GM12865 (cell line): ENCODE measurements at regions not wholly inside any gene's neighbourhood (a gene's known extent, or its start where the extent isn't known, plus 50 kb on each side); places are given as distances from the start of the nearest gene placed in this dataset.

Experiments
- DNase-seq: peaks from one replicate; pipeline ENCODE4 v3.0.0; 2010; ENCODE audit warnings: low read depth
- H3K4me3 ChIP-seq: 2 replicates; pipeline ENCODE4 v1.5.1; 2011; ENCODE audit warnings: mild to moderate bottlenecking, low read depth, low read length, control low read depth
- TF ChIP-seq, protein P1 (sequence below): IDR thresholded peaks from 2 replicates; pipeline ENCODE4 v1.5.1; 2011; ENCODE audit warnings: low read length, control low read depth, low read depth, inconsistent platforms; ENCODE audit not compliant: insufficient read depth; ENCODE audit errors: missing control alignments

DNA sequence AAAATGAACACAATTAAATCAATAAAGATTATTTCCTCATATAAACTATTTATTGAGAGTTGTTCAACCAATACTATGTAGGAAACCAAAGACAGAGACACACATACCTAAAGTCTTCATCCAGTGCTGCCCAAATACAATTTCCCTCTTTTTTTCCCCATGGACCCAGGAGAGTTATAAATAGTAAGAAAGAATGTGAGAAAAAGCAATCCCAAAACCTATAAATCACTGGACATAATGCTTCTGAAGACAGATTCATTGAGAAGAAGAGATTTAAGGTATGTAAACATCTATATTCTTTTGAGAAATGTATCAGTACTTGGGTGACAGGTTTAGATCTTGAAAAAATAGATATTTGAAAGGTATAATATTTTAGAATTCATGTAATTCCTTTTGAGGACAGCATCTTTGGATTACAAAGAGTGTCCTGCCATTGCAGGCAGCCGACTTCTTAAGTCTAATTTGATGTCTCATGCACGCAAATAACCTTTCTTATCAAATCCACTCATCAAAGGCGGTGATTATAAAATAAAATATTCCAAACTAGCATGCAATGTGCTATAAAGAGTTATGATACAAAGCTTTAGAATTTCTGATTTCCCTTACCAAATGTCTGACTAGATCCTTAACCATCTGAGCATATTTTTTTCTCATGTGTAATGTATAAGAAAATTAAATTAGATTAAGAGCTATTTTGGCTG is 739.4 kb downstream of the LIG4 start:
- no peak for DNase-seq
- TF ChIP-seq, protein P1, sequence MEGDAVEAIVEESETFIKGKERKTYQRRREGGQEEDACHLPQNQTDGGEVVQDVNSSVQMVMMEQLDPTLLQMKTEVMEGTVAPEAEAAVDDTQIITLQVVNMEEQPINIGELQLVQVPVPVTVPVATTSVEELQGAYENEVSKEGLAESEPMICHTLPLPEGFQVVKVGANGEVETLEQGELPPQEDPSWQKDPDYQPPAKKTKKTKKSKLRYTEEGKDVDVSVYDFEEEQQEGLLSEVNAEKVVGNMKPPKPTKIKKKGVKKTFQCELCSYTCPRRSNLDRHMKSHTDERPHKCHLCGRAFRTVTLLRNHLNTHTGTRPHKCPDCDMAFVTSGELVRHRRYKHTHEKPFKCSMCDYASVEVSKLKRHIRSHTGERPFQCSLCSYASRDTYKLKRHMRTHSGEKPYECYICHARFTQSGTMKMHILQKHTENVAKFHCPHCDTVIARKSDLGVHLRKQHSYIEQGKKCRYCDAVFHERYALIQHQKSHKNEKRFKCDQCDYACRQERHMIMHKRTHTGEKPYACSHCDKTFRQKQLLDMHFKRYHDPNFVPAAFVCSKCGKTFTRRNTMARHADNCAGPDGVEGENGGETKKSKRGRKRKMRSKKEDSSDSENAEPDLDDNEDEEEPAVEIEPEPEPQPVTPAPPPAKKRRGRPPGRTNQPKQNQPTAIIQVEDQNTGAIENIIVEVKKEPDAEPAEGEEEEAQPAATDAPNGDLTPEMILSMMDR: no peak
- H3K4me3 ChIP-seq: no peak overlapping the region

DNA sequence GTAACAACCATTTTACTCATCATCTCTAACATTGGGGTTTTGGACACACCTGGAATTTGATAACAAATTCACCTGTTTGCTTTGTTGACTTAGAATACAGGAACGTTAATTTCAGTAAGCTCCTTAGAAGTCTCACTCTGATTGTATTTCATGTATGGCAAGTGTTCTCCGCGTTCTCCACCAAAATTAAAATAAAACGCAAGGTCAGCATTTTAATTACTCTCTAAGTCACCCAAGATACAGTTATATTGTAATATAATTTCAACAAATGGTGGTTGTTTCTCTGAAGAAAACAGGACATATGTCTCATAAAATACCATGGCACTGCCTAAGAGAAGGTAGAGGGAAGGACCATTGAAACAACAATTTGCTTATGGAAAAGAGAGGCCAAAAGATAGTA is 742.1 kb downstream of the LIG4 start:
- TF ChIP-seq, protein P1: no peak
- no peak overlapping the region for H3K4me3 ChIP-seq
- DNase-seq: no peak

DNA sequence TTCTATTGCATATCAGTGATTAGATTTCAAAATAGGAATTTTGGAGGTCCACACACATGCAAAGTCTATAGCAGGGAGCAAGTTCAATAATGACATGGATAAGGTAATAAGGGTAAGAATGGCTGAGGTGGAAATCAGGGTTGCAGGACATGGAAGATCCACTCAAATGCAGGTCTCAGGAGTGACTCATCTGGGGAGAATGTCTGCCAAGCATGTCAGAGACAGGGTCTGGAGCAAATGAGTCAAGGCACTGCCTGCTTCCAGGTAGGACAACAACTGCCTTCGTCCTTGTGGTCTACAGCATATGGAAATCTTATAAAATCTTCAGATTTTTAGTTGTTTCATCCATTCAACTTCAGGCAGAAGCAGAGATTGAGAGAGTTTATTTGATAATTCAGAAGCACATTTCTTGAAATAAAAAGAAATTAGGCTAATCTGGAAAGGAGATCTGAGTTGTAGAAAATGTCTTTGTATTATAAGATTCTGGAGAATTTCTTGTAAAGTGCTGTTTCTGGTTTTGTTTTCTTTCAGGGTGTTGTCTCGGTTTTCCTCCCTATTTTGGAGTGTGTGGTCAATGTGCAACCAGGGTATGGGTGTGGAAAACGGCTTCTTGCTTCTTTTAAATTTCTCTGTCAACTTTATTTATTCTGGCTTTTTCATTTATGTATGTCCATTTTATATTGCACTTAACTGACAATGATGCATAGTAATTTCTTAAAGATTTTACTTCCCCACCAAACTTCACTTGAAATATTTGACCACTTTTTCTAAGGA is 748.8 kb downstream of the LIG4 start:
- TF ChIP-seq, protein P1: no peak
- DNase-seq: no peak
- no peak overlapping the region for H3K4me3 ChIP-seq

DNA sequence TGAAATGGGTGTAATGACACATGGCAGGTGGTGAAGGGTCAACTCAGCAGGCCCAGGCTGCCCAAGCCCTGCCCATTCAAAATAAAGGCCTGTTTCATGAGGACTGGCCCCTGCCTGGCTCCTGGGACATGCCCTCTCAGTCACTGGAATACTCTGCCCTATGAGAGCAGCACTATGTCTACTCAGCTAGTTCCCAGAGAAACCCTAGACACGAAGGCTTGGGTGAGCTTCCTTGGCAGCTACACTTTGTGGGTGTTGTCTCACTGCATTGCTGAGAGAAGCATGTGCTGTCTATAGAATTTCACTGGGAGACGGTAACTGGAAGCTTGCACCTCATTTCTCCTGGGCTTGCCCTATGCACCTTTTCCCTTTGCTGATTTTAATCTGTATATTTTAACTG is 752.8 kb downstream of the LIG4 start:
- H3K4me3 ChIP-seq: no peak overlapping the region
- TF ChIP-seq, protein P1: no peak
- no peak for DNase-seq

GRCh38 chr13:107461751-107462150 is 753.6 kb downstream of the LIG4 start:
- H3K4me3 ChIP-seq: no peak overlapping the region
- TF ChIP-seq, protein P1: no peak
- no peak for DNase-seq

GRCh38 chr13:107459430-107459829 is 755.9 kb downstream of the LIG4 start:
- no peak overlapping the region for H3K4me3 ChIP-seq
- no peak for DNase-seq
- TF ChIP-seq, protein P1: no peak

DNA sequence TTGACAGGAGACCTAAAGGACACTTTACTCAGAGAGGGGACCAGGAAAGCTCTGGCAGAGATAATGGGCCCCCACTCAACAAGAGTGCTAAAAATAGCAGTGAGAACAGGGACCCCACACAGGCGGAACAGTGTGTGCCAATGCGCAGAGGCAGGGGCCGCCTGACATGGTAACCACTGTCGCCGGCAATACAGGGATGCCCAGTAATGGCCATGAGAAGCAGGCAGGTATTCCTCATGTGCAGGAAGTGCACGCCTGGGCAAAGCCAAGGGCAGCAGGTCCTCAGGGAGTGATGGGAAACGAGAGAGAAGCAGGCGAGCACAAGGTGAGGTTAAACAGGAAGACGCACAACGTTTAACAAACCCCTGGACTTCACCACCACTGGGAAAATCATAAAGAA is 757.1 kb downstream of the LIG4 start:
- DNase-seq: no peak
- TF ChIP-seq, protein P1: no peak

More for the DNA sequence above, 757.1 kb downstream of the LIG4 start:
- no peak overlapping the region for H3K4me3 ChIP-seq
